ENCODE measurements at regions not wholly inside any gene's neighbourhood (a gene's known extent, or its start where the extent isn't known, plus 50 kb on each side); places are given as distances from the start of the nearest gene placed in this dataset.

DNA sequence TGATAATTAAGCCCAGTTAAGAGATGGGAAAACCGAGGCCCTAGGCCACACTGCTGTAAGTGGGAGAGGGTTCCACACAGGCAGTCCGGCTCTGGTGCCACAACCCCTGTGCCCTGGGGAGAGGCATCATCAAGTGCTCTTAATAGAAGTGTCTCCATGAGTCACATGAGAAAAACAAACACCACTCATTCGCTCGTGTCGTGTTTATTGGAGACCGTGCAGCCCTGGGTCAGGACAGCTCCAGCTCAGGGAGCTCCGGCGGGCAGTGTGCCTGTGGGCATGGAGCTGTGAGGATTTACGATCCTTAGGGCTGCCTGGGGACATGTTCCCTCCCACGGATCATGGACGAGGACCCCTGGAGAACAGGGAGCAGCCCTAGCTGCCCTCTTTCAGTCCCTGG lies 658.5 kb downstream of the AJAP1 start:
- DNase-seq, result no peak

DNA sequence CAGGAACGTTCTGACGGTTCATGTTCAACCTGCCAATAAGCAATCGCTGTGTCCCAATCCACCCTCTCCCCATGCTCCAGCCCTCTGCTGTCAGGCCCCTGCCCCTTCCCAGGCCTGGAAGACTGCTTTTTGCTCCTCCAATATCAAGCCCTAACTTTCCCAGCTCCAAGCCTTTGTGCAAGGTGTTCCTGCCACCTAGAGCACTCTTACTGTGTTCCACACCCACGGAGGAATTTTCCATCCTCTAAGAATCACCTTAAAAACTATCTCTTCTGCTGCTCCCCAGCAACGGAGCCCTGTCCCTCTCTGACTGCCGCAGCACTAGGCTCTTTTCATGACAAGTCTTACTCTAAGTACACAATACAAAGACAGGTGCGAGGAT lies 657.9 kb downstream of the AJAP1 start:
- no peak for DNase-seq

DNA sequence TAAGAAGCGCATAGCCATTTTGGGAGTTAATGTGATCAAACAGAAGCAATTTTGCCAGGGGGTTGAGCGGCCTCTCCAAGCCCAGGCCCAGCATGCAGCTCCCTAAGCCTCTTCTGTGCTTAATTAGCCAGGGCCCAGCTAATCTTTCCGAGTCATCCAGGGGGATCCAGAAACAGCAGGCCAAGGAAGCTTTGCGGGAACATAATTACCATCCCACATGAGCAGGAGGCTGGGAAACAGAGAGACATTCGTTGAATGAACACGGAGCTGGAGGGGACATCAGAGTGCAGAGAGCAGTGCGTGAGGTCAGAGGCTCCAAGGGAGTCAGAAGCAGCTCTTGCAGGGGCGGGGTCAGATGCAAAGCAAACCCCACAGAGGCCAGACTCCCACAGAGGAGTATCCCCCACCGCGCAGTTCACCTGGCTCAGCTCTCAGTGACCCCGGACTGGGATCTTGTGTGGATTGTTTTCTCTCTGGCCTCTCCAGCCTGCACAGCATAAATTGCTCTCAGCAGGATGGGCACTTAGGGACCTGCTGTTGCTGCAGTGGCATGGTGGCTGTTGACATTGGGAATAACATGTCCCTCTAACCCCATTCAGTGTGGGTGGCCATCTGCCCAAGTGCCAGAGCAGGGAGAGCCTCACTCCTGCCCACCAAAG lies 657.4 kb downstream of the AJAP1 start:
- no peak for DNase-seq

DNA sequence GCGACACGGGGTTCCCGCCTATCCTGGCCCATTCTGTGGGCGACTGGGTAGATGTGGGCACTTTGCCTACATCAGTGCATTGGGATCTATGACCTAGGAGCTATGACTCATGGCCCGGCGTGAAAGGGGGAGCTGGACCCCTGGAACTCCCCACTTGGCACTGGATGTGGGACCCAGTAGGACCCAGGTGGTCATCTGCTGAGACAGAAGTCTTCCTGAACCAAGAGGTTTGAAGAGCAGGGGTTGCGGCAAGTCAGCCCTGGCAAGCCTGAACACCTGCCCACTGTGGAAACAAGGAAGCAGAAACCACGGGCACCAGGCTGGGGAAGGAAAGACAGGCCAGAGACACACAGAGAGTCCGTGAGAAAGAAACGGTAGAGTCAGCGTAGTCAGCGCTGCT lies 656.7 kb downstream of the AJAP1 start:
- no peak for DNase-seq

DNA sequence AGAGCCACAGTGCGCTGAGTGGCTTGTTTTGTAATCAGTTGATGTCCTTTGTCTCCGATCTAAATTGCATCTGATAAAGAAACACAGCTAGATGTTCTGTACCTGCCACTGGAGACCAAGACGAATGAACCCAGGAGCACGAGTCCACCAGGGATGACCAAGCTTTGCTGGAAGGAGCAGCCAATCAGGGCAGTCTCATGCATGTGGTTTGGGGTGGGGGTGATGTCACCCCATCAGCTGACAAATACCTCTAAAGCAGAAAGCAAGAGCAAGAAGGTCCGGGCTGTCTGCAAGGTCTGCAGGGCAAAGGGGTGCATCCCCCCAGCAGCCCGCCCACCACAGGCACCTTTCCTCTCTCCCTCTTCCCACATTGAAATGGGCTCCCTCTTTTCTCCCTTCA lies 653.8 kb downstream of the AJAP1 start:
- DNase-seq, result no peak

DNA sequence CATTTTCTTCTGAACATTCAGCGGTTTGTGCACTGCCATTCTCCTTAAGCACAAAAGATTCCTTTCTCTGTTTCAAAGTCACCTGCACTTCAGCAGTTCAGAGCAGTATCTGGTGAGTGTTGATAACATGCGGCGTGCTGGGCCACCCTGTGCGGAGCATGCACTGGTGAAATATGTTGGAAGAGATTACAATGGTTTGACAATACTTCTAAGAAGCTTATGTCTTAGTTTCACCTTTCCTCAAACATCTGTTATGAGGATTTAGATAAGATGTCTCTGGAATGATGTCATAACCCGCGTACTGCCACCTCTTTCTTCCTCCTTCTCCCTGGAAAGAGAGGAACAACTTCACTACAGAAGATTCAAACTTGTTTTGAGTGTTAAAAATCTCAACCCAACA lies 650.3 kb downstream of the AJAP1 start:
- DNase-seq, result no peak

DNA sequence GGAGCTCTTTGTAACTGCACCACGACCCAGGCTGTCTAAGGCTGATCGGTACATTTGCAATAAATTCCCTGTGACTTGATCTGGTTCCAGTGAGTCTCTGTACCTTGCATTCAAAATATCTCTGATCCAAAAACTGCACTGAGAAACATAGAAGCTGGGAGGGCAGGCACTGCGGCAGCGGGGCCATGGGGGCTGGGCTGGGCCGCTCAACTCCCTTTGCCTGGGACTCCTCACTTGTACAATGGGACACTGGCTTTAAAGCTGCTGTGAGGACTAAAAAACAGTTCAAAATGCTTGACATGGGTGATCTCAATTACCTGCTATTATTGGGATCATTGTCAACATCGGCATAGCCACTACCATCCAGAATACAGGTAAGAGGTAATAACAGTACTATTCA lies 644.0 kb downstream of the AJAP1 start:
- no peak for DNase-seq

DNA sequence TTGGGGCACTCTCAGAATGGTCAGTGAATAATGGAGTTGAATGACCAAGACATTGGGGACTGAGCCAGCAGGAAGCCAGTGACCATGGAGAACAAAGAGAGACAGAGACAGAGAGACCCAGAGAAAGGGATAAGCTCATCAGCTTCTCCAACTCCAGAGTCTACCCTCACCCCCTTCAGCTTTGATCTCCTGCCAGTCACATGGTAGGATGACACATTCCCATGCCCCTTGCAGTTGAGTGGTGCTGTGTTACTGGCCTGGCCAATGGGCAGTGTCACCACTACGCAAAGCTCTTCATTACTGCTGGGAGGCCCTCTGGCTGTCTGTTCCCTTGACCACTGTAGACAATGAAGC lies 643.5 kb downstream of the AJAP1 start:
- no peak for DNase-seq

DNA sequence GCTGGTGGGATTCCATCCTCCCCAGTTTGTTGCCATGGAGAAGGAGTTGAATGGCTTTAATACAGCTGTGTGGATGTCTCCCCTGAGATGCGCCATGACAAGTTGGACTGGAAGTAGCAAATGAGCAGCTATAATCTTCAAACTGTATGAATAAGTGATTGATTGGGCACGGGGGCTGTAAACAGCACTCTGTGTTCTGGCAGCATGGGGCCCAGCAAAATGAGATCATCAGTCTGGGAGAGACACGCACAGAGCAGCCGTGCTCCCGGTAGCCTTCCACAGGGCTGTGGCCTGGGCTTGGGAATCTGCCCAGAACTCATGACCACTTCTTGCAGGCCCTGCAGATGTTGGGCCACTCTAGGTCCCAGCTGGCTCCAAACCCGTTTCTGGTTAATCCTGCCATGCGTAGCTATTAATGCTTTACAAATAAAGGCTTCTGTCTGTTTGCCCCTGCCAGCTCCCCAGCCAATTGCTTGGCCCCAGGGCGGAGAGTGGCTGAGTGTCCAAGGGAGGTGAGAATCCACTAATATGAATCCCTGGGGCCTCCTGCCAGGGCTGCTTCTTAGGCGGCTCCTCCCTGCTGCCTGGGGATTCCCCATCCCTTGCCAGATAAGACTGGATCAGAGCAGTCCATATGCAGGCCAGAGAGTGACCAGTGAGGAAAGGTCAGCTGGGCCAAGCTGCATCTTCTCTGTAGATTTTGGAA lies 642.9 kb downstream of the AJAP1 start:
- DNase-seq, result no peak

DNA sequence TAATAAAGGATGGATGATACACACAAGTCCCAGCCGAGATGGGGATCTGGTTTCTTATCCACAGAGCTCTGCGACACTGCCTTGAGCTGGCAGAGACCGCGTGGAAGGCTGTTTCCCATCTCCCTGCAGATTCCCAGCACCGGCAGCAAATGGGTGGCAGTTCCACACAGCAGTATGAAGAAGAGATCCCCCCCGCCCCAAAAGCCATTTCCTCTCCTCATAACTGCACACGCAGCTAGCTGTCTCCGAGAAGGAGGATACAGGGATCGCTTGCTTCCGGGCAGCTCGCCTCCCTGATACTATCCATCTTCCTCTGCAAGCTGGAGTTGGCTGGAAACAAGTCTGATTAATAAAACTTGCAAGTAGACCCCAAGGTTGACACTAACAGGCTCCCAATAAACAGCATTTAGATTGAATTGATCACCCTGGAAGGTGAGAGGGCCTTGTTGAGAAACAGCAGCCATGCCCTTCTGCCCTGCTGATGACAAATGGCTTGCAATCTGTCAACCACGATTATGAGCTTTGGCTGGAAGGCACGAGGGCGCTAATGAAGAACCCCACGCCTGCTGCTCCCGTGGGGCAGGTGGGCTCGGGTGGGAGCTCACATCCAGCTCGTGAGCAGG lies 642.3 kb downstream of the AJAP1 start:
- no peak for DNase-seq

DNA sequence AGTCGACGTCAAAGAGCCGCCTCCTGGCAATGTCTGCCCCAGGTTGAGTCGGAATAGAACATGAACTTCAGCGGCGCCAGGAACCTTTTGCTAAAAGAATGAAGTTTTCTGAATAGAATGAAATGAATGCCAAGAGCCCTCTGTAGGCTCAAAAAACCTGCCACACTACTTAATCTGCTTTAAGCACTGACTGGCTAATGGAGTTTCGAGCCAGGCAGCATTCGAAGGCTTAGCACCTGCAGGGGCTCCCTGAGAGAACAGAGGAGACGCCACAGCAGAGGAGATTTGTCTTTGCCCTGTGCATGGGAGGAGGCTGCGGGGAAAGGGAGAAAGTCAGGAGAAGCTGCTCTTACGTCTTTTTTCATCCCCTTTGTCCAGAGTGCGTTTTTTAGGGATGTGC lies 641.7 kb downstream of the AJAP1 start:
- DNase-seq, result no peak

DNA sequence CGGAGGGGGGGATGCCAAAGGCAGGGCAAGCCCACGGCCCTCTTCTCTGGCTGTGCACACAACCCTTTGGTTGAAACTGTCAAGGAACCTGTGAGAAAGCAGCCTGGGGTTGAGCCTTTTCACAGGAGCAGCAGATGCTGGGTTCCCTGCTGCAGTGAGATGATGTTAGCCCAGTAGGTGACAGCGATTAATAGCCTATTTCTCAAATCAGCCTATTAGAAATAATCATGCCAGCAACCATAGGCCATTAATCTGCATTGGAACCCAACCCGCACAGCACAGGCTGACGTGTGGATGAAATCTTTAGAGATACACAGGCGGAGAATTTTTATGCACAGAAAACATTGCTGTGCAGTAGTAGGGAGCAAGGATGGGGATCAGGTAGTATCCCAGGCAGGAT lies 637.5 kb downstream of the AJAP1 start:
- no peak for DNase-seq

DNA sequence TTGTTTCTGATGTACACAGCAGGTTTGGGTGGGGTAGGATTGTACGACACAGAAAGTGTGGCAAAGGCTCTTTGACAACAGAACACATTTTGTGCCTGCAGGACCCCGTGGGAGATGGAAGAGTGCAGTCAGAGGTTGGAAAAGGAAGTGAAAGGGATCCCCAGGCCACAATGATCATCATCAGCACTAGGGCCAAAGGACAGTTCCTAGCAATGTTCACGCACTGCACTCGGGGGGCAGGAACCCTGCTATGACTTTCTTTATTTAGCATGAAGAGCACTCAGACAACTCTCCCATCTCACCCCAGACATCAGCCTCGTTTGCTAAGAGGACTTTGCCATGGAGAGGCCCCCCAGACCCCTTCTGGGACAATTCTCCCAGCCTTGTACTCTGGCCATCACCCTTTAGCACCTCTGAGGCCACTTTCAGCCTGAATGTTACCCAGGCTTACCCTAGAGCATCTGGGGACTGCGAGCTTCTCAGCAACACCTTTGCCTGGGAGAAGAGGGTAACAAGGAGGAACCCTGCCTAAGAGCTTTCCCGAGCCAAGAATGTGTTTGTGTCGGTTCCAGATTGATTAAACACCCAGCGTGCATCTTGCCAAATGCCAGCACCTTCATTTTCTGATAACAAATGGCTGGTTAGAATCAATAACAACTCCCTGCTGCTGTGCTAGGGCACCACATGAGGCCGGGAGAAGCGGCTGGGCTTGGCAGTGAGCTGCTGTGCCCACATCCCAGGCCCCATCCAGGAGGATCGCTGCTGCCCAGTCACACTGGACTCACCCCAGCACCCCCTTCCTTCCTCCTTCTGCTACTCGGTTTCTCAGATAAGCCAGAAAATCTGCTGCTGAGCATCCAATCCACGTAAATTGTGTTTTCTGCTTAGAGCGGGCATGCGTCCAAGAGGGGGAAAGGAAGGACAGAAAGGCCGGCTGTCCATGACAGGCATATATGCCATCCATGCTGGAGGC lies 633.1 kb downstream of the AJAP1 start:
- no peak for DNase-seq

DNA sequence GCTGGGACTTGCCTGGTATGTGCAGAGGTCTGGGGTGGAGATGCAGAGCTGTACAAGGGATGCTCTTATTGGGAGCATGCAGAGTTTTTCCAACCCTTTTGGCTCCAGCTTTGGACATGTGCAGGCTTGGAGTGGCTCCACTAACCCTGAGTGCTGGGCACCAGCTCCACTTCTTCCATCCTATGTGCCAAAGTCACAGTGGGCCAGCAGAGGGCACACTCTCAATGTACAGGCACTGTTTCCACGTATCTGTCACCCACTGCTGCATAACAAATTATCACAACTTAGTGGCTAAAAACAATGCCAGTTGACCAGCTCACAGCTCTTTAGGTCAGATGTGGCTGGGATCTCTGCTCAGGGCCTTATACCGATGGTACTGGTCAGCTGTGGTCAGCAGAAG lies 631.8 kb downstream of the AJAP1 start:
- DNase-seq, result peak; percentile 2 to 32

DNA sequence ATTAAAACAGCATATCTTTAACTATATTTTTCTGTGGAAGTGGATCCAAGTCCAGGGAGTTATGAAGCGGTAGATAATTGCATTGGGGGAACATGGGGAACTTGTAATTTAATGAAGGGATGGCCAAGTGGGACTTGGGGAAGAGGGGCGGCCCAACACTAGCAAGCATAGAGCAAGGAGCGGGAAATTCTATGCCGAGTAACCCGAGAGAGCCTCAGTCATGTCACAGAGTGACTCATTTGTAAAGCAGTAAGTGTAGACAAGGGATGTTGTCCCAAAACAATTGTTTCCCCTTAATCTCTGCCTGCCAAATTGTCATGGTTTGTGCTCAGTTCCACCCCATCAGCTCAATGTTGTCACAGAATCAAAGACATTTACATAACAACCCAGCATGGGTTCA lies 620.1 kb downstream of the AJAP1 start:
- DNase-seq, result no peak

DNA sequence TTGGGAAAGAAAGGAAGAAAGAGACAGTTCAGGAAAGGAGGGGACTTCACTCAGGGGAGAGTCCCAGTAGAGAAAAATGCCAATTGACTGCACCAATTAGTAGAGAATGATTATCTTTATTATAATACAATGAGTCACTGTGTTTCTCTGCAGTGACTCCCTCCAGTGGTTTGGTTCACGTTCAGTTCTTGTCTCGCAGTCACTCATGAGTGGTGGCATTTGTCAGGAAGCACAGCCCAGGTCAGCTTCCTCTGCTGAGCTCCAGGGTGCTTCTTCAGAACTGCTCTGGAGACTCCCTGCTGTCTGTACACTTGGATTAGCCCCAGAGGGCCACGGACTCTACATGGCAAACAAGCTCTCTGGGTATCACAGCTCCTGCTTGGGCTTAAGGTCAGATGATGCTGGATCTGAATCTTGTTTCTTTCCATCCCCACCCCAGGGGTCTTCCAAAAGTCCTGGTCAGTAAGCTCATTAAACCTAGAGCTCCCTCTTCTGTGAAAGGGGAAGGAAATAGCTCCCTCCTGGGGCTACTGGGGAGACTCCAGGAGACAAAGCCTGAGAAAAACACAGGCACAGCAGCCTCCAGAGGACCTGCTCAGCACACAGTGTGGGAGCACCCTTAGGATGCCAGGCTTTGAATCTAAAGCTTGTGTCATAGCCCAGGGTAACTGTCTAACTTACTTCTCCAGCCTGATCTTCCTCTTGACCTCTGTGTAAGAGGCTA lies 619.0 kb downstream of the AJAP1 start:
- DNase-seq, result no peak

DNA sequence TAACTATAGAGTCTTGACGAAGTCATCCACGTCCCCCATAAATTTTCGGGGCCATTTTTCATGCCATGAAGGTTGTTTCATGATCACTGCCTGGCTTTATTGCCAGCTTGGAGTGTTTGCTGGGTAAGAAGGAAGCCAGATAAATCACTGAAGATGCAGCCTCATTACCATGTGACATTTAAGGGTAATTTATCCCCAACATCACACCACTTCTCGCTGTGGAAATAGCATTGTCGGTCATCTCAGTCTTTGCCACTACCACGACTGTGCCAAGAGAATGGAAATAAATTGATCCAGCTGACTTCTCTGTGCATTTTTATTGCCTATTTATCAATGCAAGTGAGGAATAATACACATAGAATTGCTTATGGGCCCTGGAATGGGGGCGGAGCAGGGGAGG lies 617.9 kb downstream of the AJAP1 start:
- no peak for DNase-seq

DNA sequence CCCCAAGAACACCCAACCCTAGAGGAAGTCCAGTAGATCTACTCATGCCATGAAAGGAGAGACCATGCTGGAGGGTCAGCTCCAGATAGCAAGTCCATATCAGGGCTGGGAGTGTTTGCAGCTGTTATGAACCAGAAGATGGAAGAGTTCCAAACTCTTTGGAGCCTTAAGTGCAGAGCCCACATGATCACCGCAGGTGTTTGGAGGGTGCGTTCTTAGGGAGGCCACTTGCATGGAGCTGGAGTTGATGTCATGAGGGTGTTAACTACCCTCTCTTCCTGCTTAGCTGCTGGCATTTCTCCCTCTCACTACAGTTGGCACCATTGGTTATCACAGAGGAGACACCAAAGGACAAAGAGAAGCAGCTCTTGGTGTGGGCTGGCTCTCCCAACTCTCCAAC lies 616.9 kb downstream of the AJAP1 start:
- DNase-seq, result no peak

DNA sequence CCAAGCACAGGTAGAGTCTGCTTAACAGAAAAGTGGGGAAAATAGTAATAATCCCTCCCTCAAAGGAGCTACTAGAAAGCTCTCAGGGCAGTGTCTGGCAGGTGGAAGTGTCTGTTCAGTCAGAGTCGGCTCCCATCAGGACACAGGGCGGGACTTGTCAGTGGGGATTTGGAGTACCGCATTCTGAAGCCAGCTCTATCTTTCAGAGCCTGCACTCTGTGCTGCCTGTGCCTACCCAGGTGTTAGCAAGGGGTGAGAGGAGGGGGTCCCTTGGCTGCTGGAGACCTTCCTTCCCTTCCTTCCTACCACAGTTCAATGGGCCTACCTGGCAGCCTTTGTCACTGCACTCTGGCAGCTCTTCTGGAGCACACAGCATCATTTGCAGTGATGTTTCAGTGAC lies 615.5 kb downstream of the AJAP1 start:
- no peak for DNase-seq

DNA sequence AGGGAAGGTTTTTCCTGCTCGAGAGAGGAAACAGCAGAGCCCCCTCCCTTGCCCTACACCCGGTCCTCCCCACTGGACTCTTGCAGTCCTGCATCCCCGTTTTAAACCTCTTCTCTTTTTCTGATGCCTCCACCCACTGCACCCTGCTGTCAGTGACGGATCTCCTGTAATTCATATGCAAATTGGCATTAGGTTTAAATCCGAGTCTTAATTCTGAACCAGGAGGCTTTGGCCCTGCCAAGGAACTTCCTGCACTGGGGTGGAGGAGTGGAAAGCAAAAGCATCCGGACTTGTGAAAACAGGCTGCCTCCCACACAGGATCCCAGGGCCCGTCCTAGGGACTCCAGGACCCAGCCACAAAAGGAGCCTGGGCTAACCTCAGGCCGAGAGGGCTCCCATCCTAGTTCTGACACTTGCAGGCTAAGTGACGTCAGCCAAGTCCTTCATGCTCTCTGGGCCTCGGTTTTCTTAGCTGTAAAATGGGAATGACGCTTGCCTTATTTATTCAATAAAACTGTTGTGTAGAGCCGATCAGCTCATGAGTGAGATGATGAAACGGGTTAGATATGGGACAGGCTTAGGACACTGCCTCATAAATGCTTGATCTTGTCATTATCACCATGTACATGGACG lies 613.3 kb downstream of the AJAP1 start:
- DNase-seq, result no peak

DNA sequence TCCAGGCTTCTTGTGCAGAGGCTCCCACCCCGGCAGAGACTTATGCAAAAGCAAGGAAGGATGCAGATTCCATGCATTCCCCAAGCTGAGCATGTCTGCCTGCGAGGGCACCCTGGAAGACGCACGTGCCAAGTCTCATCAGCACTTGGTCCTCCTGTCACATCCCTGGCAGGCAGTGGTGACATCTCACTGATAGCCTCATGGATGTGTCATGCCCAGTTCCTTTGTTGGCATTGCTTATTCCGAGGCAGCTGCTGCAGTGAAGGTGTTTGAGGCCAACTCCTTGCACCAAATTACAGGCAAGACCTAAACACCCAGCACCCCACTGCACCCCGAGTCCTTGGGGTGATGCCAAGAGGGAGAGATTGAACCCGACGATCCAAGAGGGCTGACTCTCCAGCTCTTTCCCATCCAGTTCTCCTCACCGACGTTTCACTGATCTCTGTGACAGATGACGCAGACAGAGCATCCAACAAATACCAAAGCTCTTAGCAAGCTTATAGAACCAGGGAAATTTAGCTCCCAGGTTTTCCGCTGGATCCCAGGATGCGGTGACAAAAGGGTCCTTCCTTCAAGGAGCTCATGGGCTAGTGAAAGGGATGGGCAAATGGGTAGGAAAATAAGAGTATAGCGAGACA lies 611.1 kb downstream of the AJAP1 start:
- DNase-seq, result no peak

DNA sequence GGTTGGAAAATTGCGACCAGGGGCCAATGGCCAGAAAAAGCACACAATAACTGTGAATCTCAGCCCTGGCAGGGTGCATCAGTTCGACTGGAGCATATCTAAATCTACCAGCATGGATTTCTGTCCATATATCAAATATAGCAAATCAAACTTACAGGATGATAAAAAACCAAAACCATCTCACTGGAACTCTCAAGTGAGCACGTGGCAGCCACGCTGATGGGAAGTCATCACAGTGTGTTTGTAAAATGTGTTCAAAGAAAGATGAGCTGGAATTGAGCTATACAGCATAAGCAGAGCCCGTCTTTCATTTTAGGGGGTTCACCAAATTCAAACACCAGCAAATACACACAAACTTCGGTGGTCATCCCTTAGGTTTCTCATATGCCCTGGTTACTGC lies 610.1 kb downstream of the AJAP1 start:
- no peak for DNase-seq
